Stimulated activated CD4-positive, alpha-beta T cell treated with anti-CD3 and anti-CD28 coated beads, Interleukin-15, amount 100 ng/mL, for 24 hours (primary cell): ENCODE measurements at regions not wholly inside any gene's neighbourhood (a gene's known extent, or its start where the extent isn't known, plus 50 kb on each side); places are given as distances from the start of the nearest gene placed in this dataset.

ENCODE experiments used
- DNase-seq: peaks from one replicate; pipeline ENCODE4 v3.0.0-alpha.2; 2020

- no peak for DNase-seq
These were observed 49.8 kb upstream of the FHIP2A start for GRCh38 chr10:114771749-114772148.
